Mesenchymal stem cell (in vitro differentiated cells and primary cell): ENCODE measurements at regions not wholly inside any gene's neighbourhood (a gene's known extent, or its start where the extent isn't known, plus 50 kb on each side); places are given as distances from the start of the nearest gene placed in this dataset.

Source experiments
- DNase-seq: peaks from one replicate; pipeline ENCODE4 v3.0.0-alpha.2; 2013
- H2AFZ ChIP-seq: one replicate; pipeline ENCODE4 v1.6.1; 2013; ENCODE audit warnings: low read depth, mild to moderate bottlenecking, control low read depth, inconsistent platforms, low read length, moderate library complexity
- H2AK5ac ChIP-seq: 2 replicates; pipeline ENCODE4 v1.6.1; 2013; ENCODE audit warnings: low read length, moderate library complexity, mild to moderate bottlenecking, inconsistent platforms; ENCODE audit not compliant: severe bottlenecking
- H2BK120ac ChIP-seq: one replicate; pipeline ENCODE4 v1.6.1; 2013; ENCODE audit warnings: low read depth, mild to moderate bottlenecking, inconsistent platforms, low read length, moderate library complexity
- H2BK12ac ChIP-seq, 2 experiments: one replicate each; pipeline ENCODE4 v1.6.1; 2013; ENCODE audit warnings: inconsistent platforms in 2 of 2, low read length in 2 of 2, mild to moderate bottlenecking in 2 of 2, moderate library complexity in 2 of 2, control low read depth in 1 of 2
- H2BK15ac ChIP-seq: one replicate; pipeline ENCODE4 v1.6.1; 2013; ENCODE audit warnings: mild to moderate bottlenecking, low read depth, inconsistent platforms; ENCODE audit not compliant: poor library complexity, severe bottlenecking
- H2BK5ac ChIP-seq: 2 replicates; pipeline ENCODE4 v1.6.1; 2013; ENCODE audit warnings: low read depth, mild to moderate bottlenecking, low read length, control low read depth, inconsistent platforms; ENCODE audit not compliant: poor library complexity, severe bottlenecking
- H3K14ac ChIP-seq, 2 experiments: one replicate each; pipeline ENCODE4 v1.6.1; 2013; ENCODE audit warnings: inconsistent platforms in 2 of 2, low read length in 2 of 2, control low read depth in 1 of 2, mild to moderate bottlenecking in 1 of 2, moderate library complexity in 1 of 2
- H3K18ac ChIP-seq, 2 experiments: one replicate each; pipeline ENCODE4 v1.6.1; 2013; ENCODE audit warnings: inconsistent platforms in 2 of 2, low read length in 2 of 2, control low read depth in 1 of 2, low read depth in 1 of 2, mild to moderate bottlenecking in 1 of 2
- H3K23ac ChIP-seq, 2 experiments: one replicate each; pipeline ENCODE4 v1.6.1; 2013; ENCODE audit warnings: inconsistent platforms in 2 of 2, low read length in 2 of 2, mild to moderate bottlenecking in 2 of 2, moderate library complexity in 2 of 2, control low read depth in 1 of 2
- H3K27ac ChIP-seq: 2 replicates; pipeline ENCODE4 v1.5.1; 2013; ENCODE audit warnings: mild to moderate bottlenecking, moderate library complexity, low read length, control low read depth, inconsistent platforms; ENCODE audit not compliant: poor library complexity, severe bottlenecking
- H3K27me3 ChIP-seq, 2 experiments: 2 replicates each; pipeline versions ENCODE4 v1.6.1 to v1.7.0; 2013; ENCODE audit warnings: low read length in 2 of 2, mild to moderate bottlenecking in 2 of 2, moderate library complexity in 2 of 2, control low read depth in 1 of 2, inconsistent platforms in 1 of 2; ENCODE audit not compliant: control insufficient read depth in 1 of 2, insufficient read depth in 1 of 2
- H3K36me3 ChIP-seq, 2 experiments: 2 replicates each; pipeline versions ENCODE4 v1.6.1 to v1.7.0; 2013; ENCODE audit warnings: low read length in 2 of 2, control low read depth in 1 of 2, inconsistent platforms in 1 of 2, low read depth in 1 of 2, mild to moderate bottlenecking in 1 of 2; ENCODE audit not compliant: insufficient read depth in 2 of 2, control insufficient read depth in 1 of 2
- H3K4ac ChIP-seq, 2 experiments: one replicate each; pipeline ENCODE4 v1.6.1; 2013; ENCODE audit warnings: inconsistent platforms in 2 of 2, low read length in 2 of 2, mild to moderate bottlenecking in 2 of 2, moderate library complexity in 2 of 2, control low read depth in 1 of 2, low read depth in 1 of 2
- H3K4me1 ChIP-seq: 2 replicates; pipeline ENCODE4 v1.6.1; 2013; ENCODE audit warnings: low read depth, low read length, control low read depth; ENCODE audit not compliant: control insufficient read depth, insufficient read depth
- H3K4me2 ChIP-seq: 2 replicates; pipeline ENCODE4 v1.6.1; 2013; ENCODE audit warnings: low read length, mild to moderate bottlenecking, inconsistent platforms; ENCODE audit not compliant: poor library complexity, severe bottlenecking
- H3K4me3 ChIP-seq, 2 experiments: 2 replicates each; pipeline versions ENCODE4 v1.5.1 to v1.7.0; 2013; ENCODE audit warnings: low read length in 2 of 2, mild to moderate bottlenecking in 2 of 2, control low read depth in 1 of 2, low read depth in 1 of 2; ENCODE audit not compliant: insufficient read depth in 1 of 2
- H3K79me1 ChIP-seq: replicated peaks from 2 replicates; pipeline ENCODE4 v1.6.1; 2013; ENCODE audit warnings: mild to moderate bottlenecking, control low read depth, low read length, inconsistent platforms; ENCODE audit not compliant: poor library complexity, severe bottlenecking
- H3K9ac ChIP-seq: 2 replicates; pipeline ENCODE4 v1.7.0; 2013; ENCODE audit warnings: mild to moderate bottlenecking, low read length, moderate library complexity
- H3K9me3 ChIP-seq: 2 replicates; pipeline ENCODE4 v1.7.0; 2013; ENCODE audit warnings: mild to moderate bottlenecking, low read length; ENCODE audit not compliant: control insufficient read depth
- H4K8ac ChIP-seq: one replicate; pipeline ENCODE4 v1.6.1; 2013; ENCODE audit warnings: inconsistent platforms, mild to moderate bottlenecking, low read length, moderate library complexity
- H4K91ac ChIP-seq: one replicate; pipeline ENCODE4 v1.6.1; 2013; ENCODE audit warnings: mild to moderate bottlenecking, low read length, inconsistent platforms
- WGBS: methylation state at CpG from one replicate; pipeline ENCODE4 v1.1.7; 2013; ENCODE audit warnings: mixed read lengths; 5-methylcytosine and 5-hydroxymethylcytosine counted together

GRCh38 chr11:112801025-112801816, 160.0 kb upstream of the NCAM1 start:
- H3K36me3 ChIP-seq: no peaks in the 10 kb centered on the region
- H3K27me3 ChIP-seq: peaks cover 0 to 24% of the 10 kb centered on the region in 2 experiments
- H2AFZ ChIP-seq: no peak overlapping the region

GRCh38 chr11:112801817-112802088, 159.5 kb upstream of the NCAM1 start:
- no peak overlapping the region for H2BK120ac ChIP-seq

More at GRCh38 chr11:112801025-112801816, 160.0 kb upstream of the NCAM1 start:
- no peaks in the 10 kb centered on the region for H3K9me3 ChIP-seq
- H4K8ac ChIP-seq: no peak overlapping the region
- no peak overlapping the region for H3K18ac ChIP-seq
- H4K91ac ChIP-seq: no peak overlapping the region
- no peak overlapping the region for H2BK12ac ChIP-seq
- no peak overlapping the region for H2AK5ac ChIP-seq
- no peak overlapping the region for H3K27ac ChIP-seq
- no peak overlapping the region for H3K4me2 ChIP-seq
- H2BK120ac ChIP-seq: no peak overlapping the region
- 86% methylated on average over 11 of the region's 11 CpGs for WGBS
- H3K9ac ChIP-seq: no peak overlapping the region
- H3K4me3 ChIP-seq: no peak overlapping the region
- H3K79me1 ChIP-seq: no peaks in the 10 kb centered on the region
- peak overlapping the region in 1 of 2 experiments; percentile 42 for H3K14ac ChIP-seq
- H2BK15ac ChIP-seq: no peak overlapping the region
- DNase-seq: no peak
- no peak overlapping the region for H3K23ac ChIP-seq
- no peak overlapping the region for H3K4ac ChIP-seq
- no peaks in the 10 kb centered on the region for H3K4me1 ChIP-seq
- H2BK5ac ChIP-seq: no peak overlapping the region

DNA sequence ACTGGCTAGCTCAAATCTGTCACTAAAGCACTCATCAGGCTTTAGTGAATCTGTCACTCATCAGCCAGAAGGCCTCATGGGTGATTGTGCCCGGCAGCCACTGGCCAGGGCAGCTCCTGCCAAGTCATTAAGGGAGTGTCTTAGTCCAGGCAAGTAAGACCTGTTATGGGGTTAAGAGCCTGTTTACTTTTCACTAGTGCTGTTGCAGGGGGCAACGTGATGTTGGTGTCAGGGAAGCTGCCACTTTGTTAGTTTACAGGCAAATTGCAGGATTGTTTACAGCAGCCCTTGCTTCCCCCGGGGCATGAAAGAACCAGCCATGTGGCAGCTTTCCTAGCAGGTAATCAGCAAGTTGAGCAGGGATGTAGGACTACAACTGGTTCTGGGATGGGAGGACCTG, 155.6 kb upstream of the NCAM1 start:
- H3K79me1 ChIP-seq: no peaks in the 10 kb centered on the region
- H3K4me3 ChIP-seq: no peak overlapping the region

More at GRCh38 chr11:112801817-112802088, 159.5 kb upstream of the NCAM1 start:
- Histone ChIP-seq H3K14ac (no peak overlapping the region), H2BK15ac (no peak overlapping the region), H2AFZ (no peak overlapping the region), H3K27me3 (peaks cover 0 to 28% of the 10 kb centered on the region in 2 experiments), H4K8ac (no peak overlapping the region), H2BK5ac (no peak overlapping the region), H2AK5ac (no peak overlapping the region), H3K23ac (no peak overlapping the region), H3K4me3 (no peak overlapping the region), H3K79me1 (no peaks in the 10 kb centered on the region), H3K9ac (no peak overlapping the region), H4K91ac (no peak overlapping the region), H3K4me2 (no peak overlapping the region), H3K27ac (no peak overlapping the region), H3K9me3 (no peaks in the 10 kb centered on the region), H3K36me3 (no peaks in the 10 kb centered on the region), H3K18ac (no peak overlapping the region), H3K4me1 (no peaks in the 10 kb centered on the region), H3K4ac (no peak overlapping the region), H2BK12ac (no peak overlapping the region)
- no peak for DNase-seq
- WGBS: 89% methylated on average over 5 of the region's 5 CpGs

GRCh38 chr11:112806256-112806655, 155.0 kb upstream of the NCAM1 start:
- no peak for DNase-seq
- Histone ChIP-seq H2BK15ac (no peak overlapping the region), H2BK12ac (no peak overlapping the region), H4K91ac (no peak overlapping the region), H3K27me3 (peaks cover 0 to 28% of the 10 kb centered on the region in 2 experiments), H3K79me1 (no peaks in the 10 kb centered on the region), H3K23ac (no peak overlapping the region), H3K27ac (no peak overlapping the region), H3K4me3 (no peak overlapping the region), H3K4ac (no peak overlapping the region), H3K4me1 (no peaks in the 10 kb centered on the region), H3K9ac (no peak overlapping the region), H3K14ac (no peak overlapping the region), H2AK5ac (no peak overlapping the region), H3K4me2 (no peak overlapping the region), H2BK120ac (no peak overlapping the region), H4K8ac (no peak overlapping the region), H3K18ac (no peak overlapping the region), H2BK5ac (no peak overlapping the region), H3K9me3 (peaks cover 4% of the 10 kb centered on the region), H3K36me3 (no peaks in the 10 kb centered on the region), H2AFZ (no peak overlapping the region)

More for the DNA sequence above, 155.6 kb upstream of the NCAM1 start:
- Histone ChIP-seq H3K36me3 (no peaks in the 10 kb centered on the region), H4K8ac (no peak overlapping the region), H4K91ac (no peak overlapping the region), H2AFZ (no peak overlapping the region), H3K4me2 (no peak overlapping the region), H3K9me3 (no peaks in the 10 kb centered on the region), H3K9ac (no peak overlapping the region), H3K18ac (no peak overlapping the region), H2AK5ac (no peak overlapping the region), H3K27me3 (peaks cover 0 to 28% of the 10 kb centered on the region in 2 experiments), H2BK15ac (no peak overlapping the region), H3K27ac (no peak overlapping the region), H2BK120ac (no peak overlapping the region), H2BK5ac (no peak overlapping the region), H2BK12ac (no peak overlapping the region), H3K14ac (no peak overlapping the region), H3K4ac (no peak overlapping the region), H3K4me1 (no peaks in the 10 kb centered on the region), H3K23ac (no peak overlapping the region)
- no peak for DNase-seq
- 16% methylated on average over 3 of the region's 3 CpGs for WGBS
